Loucy (cell line): ENCODE measurements at regions not wholly inside any gene's neighbourhood (a gene's known extent, or its start where the extent isn't known, plus 50 kb on each side); places are given as distances from the start of the nearest gene placed in this dataset.

Experiments
- CTCF ChIP-seq: fragments of 200-600 bp; sonication (generic); conservative IDR thresholded peaks from 2 replicates; pipeline ENCODE4 v1.5.1; 2014; ENCODE audit warnings: mild to moderate bottlenecking, antibody characterized with exemption, low read length
- EZH2phosphoT487 ChIP-seq: fragments of 200-600 bp; IDR thresholded peaks from 2 replicates; pipeline ENCODE4 v1.6.1; 2018; ENCODE audit warnings: antibody characterized with exemption, mild to moderate bottlenecking, moderate library complexity, borderline replicate concordance

DNA sequence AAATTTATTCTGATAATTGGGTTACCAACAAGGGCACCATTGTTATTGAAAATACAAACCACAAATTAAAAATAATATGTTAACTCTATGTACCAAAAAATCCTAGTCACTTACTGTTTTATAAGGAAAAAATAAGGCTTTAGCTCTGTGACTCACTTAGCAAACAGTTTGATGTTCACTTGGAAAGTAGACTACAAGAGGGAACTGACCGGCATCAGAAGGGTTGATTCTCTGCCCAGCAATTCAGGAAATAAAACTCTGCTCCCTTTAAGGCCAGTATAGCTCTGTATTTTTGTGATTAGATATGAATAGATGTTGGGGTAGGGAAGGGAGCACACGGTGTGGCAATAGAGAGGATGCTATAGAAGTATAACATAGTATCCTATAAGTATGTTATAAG is 671.3 kb downstream of the LRRC70 start:
- TF ChIP-seq CTCF (no peak), EZH2phosphoT487 (no peak)
